ENCODE measurements at regions not wholly inside any gene's neighbourhood (a gene's known extent, or its start where the extent isn't known, plus 50 kb on each side); places are given as distances from the start of the nearest gene placed in this dataset.
"Not testable (repeated sequence)": the region's sequence is repeated elsewhere in the genome, so short reads cannot be mapped to it uniquely, and the experiment has no call there.

DNA sequence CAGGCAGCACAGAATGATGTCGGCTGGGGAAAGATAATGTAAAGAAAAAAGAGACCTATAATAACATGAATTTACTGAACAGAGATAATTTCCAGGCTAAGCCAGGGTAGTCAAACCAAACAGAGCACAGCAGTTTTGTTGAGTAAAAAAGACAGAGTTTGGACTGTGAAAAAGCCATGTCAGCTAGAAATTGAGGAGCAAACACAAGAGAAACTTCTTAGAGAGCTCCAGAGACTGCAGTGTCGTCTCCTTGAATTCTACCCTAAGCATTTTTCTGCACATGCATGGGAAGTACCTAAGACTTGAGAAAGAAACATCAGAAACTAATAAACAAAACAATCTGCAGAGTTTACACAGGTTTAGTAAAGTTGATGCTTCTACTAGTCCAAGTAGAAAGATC is 1098.8 kb upstream of the CDH8 start:
- Mint-ChIP-seq H3K4me1 (no peaks in the 10 kb centered on the region), H3K9me3 (no peaks in the 10 kb centered on the region), H3K36me3 (no peaks in the 10 kb centered on the region), H3K27ac (no peak overlapping the region), H3K4me3 (no peak overlapping the region), H3K27me3 (ENCODE audit: low read depth) (peaks cover 2% of the 10 kb centered on the region)
- TF ChIP-seq, protein P1, sequence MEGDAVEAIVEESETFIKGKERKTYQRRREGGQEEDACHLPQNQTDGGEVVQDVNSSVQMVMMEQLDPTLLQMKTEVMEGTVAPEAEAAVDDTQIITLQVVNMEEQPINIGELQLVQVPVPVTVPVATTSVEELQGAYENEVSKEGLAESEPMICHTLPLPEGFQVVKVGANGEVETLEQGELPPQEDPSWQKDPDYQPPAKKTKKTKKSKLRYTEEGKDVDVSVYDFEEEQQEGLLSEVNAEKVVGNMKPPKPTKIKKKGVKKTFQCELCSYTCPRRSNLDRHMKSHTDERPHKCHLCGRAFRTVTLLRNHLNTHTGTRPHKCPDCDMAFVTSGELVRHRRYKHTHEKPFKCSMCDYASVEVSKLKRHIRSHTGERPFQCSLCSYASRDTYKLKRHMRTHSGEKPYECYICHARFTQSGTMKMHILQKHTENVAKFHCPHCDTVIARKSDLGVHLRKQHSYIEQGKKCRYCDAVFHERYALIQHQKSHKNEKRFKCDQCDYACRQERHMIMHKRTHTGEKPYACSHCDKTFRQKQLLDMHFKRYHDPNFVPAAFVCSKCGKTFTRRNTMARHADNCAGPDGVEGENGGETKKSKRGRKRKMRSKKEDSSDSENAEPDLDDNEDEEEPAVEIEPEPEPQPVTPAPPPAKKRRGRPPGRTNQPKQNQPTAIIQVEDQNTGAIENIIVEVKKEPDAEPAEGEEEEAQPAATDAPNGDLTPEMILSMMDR (IDR thresholded peaks at IDR 0.05; ENCODE audit: unreplicated experiment), result no peak
- no peak for DNase-seq (ENCODE audit: low spot score in 2 of 2, unreplicated experiment in 2 of 2)

DNA sequence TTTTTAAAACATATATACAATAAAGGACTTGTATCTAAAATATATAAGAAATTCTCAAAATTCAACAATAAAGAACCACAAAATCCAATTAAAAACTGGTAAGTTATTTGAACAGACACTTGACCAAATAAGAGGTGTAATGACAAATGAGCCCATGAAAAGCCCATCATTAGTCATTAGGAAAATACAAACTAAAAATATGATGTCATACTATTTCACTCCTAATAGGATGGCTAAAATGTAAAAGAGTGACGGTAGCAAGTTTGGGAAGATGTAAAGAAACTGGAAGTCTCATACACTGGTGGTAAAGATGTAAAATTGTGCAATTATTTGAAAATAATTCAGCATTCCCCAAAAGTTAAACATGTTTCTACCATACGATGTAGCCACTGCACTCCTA is 1095.3 kb upstream of the CDH8 start:
- no peak for DNase-seq (ENCODE audit: low spot score in 2 of 2, unreplicated experiment in 2 of 2)
- TF ChIP-seq, protein P1 (IDR thresholded peaks at IDR 0.05; ENCODE audit: unreplicated experiment), result no peak
- H3K36me3 Mint-ChIP-seq, result no peaks in the 10 kb centered on the region
- no peak overlapping the region for H3K27ac Mint-ChIP-seq
- H3K9me3 Mint-ChIP-seq, result peaks cover 10% of the 10 kb centered on the region
- H3K4me1 Mint-ChIP-seq, result no peaks in the 10 kb centered on the region
- no peaks in the 10 kb centered on the region for H3K27me3 Mint-ChIP-seq (ENCODE audit: low read depth)
- H3K4me3 Mint-ChIP-seq, result no peak overlapping the region

DNA sequence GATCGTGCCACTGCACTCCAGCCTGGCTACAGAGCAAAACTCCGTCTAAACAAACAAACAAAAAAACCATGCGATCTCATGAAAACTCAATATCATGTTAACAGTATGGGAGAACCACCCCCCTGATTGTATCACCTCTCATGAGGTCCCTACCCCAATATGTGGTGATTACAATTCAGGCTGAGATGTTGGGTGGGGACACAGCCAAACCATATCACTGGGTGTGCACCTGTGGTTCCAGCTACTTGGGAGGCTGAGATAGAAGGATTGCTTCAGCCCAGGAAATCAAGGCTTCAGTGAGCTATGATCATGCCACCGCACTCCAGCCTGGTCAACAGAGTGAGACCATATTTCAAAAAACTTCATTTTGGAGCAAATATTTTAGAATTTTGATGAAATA is 1094.7 kb upstream of the CDH8 start:
- TF ChIP-seq, protein P1 (IDR thresholded peaks at IDR 0.05; ENCODE audit: unreplicated experiment), result no peak
- no peaks in the 10 kb centered on the region for H3K4me1 Mint-ChIP-seq
- H3K9me3 Mint-ChIP-seq, result peaks cover 15% of the 10 kb centered on the region
- DNase-seq (ENCODE audit: low spot score in 2 of 2, unreplicated experiment in 2 of 2), result no peak
- H3K36me3 Mint-ChIP-seq, result no peaks in the 10 kb centered on the region
- no peak overlapping the region for H3K27ac Mint-ChIP-seq
- no peak overlapping the region for H3K4me3 Mint-ChIP-seq
- no peaks in the 10 kb centered on the region for H3K27me3 Mint-ChIP-seq (ENCODE audit: low read depth)

DNA sequence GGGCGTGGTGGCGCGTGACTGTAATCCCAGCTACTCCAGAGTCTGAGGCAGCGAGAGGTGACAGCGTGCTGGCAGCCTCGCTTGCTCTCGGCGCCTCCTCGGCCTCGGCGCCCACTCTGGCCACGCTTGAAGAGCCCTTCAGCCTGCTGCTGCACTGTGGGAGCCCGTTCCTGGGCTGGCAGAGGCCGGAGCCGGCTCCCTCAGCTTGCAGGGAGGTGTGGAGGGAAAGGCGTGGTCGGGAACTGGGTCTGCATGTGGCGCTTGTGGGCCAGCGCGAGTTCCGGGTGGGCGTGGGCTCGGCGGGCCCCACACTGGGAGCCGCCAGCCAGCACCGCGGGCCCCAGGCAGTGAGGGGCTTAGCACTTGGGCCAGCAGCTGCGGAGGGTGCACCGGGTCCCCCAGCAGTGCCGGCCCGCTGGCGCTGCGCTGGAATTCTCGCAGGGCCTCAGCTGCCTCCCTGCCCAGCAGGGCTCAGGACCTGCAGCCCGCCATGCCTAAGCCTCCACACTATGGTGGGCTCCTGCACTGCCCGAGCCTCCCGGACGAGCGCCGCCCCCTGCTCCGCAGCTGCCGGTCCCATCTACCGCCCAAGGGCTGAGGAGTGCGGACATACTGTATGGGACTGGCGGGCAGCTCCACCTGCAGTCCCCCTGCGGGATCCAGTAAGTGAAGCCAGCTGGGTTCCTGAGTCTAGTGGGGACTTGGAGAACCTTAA is 1093.3 kb upstream of the CDH8 start:
- H3K4me3 Mint-ChIP-seq, result no peak overlapping the region

DNA sequence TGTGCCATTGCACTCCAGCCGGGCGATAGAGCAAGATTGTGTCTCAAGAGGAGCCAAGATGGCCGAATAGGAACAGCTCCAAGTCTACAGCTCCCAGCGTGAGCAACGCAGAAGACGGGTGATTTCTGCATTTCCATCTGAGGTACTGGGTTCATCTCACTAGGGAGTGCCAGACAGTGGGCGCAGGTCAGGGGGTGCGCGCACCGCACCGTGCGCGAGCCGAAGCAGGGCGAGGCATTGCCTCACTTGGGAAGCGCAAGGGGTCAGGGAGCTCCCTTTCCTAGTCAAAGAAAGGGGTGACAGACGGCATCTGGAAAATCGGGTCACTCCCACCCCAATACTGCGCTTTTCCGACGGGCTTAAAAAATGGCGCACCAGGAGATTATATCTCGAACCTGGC is 1083.7 kb upstream of the CDH8 start:
- H3K36me3 Mint-ChIP-seq; H3K27ac Mint-ChIP-seq; H3K27me3 Mint-ChIP-seq (ENCODE audit: low read depth); DNase-seq (ENCODE audit: low spot score in 2 of 2, unreplicated experiment in 2 of 2); H3K4me3 Mint-ChIP-seq; H3K4me1 Mint-ChIP-seq: not testable (repeated sequence)
- peaks cover 12% of the 10 kb centered on the region for H3K9me3 Mint-ChIP-seq

More for the DNA sequence above, 1093.3 kb upstream of the CDH8 start:
- TF ChIP-seq, protein P1 (IDR thresholded peaks at IDR 0.05; ENCODE audit: unreplicated experiment), result no peak
- no peak overlapping the region for H3K27ac Mint-ChIP-seq
- DNase-seq (ENCODE audit: low spot score in 2 of 2, unreplicated experiment in 2 of 2), result no peak
- H3K27me3 Mint-ChIP-seq (ENCODE audit: low read depth), result no peaks in the 10 kb centered on the region
- no peaks in the 10 kb centered on the region for H3K4me1 Mint-ChIP-seq
- H3K9me3 Mint-ChIP-seq, result peaks cover 15% of the 10 kb centered on the region
- H3K36me3 Mint-ChIP-seq, result no peaks in the 10 kb centered on the region

DNA sequence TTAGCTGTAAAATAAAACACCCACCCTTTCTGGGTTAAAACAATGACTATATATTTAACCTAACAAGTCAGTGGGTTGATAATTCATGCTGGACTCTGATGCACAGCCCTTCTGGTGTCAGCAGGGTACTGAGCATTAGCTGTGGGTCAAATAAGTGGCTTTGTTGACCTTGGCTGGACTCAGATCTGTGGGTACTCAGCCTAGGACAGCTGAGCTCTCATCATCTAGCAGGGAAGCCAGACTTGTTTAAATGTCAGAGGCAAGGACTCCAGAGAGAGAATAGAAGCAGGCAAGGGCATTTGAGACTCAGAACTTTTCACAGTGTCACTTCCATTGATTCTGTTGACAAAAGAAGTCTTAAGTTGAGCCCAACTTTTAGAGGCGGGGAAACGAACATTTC is 1063.8 kb upstream of the CDH8 start:
- peaks cover 4% of the 10 kb centered on the region for H3K9me3 Mint-ChIP-seq
- H3K4me1 Mint-ChIP-seq, result no peaks in the 10 kb centered on the region
- no peak for DNase-seq (ENCODE audit: low spot score in 2 of 2, unreplicated experiment in 2 of 2)

More for the DNA sequence above, 1063.8 kb upstream of the CDH8 start:
- H3K36me3 Mint-ChIP-seq, result no peaks in the 10 kb centered on the region
- TF ChIP-seq, protein P1 (IDR thresholded peaks at IDR 0.05; ENCODE audit: unreplicated experiment), result no peak
- H3K4me3 Mint-ChIP-seq, result no peak overlapping the region
- no peak overlapping the region for H3K27ac Mint-ChIP-seq
- H3K27me3 Mint-ChIP-seq (ENCODE audit: low read depth), result no peaks in the 10 kb centered on the region

Data from mesothelial cell of epicardium (in vitro differentiated cells).